OCI-LY3 (cell line): ENCODE measurements at regions not wholly inside any gene's neighbourhood (a gene's known extent, or its start where the extent isn't known, plus 50 kb on each side); places are given as distances from the start of the nearest gene placed in this dataset.

Experiments
- H2AFZ ChIP-seq: fragments of 200-600, 300-600 bp; shearing (Covaris generic); 2 replicates; pipeline ENCODE4 v1.6.0; 2014; ENCODE audit warnings: antibody characterized with exemption, low read depth, low read length
- H3K27ac ChIP-seq: fragments of 200-600, 300-600 bp; sonication (generic); 2 replicates; pipeline ENCODE4 v1.5.1; 2014; ENCODE audit warnings: mild to moderate bottlenecking, low read length, moderate library complexity, mixed read lengths
- H3K27me3 ChIP-seq: fragments of 200-600, 300-600 bp; sonication (generic); 2 replicates; pipeline ENCODE4 v1.6.1; 2014; ENCODE audit warnings: low read depth, low read length, mixed read lengths
- H3K36me3 ChIP-seq: fragments of 200-600, 300-600 bp; sonication (generic); replicated peaks from 2 replicates; pipeline ENCODE3; 2014; ENCODE audit warnings: low read depth, low read length, mixed read lengths
- H3K4me1 ChIP-seq: fragments of 300-600, 200-600 bp; sonication (generic); 2 replicates; pipeline ENCODE4 v1.6.1; 2014; ENCODE audit warnings: low read length, mixed read lengths
- H3K4me2 ChIP-seq: fragments of 200-600, 300-600 bp; sonication (generic); 2 replicates; pipeline ENCODE4 v1.6.1; 2014; ENCODE audit warnings: low read length, mixed read lengths
- H3K4me3 ChIP-seq: fragments of 300-600, 200-600 bp; sonication (generic); 2 replicates; pipeline ENCODE4 v1.5.1; 2014; ENCODE audit warnings: antibody characterized with exemption, mild to moderate bottlenecking, low read length, moderate library complexity
- H3K79me2 ChIP-seq: fragments of 300-600, 200-600 bp; shearing (Covaris generic); 2 replicates; pipeline ENCODE4 v1.6.1; 2014; ENCODE audit warnings: mild to moderate bottlenecking, low read length, mixed read lengths
- H3K9ac ChIP-seq: fragments of 300-600, 200-600 bp; shearing (Covaris generic); 2 replicates; pipeline ENCODE4 v1.6.0; 2014; ENCODE audit warnings: mild to moderate bottlenecking, low read length, moderate library complexity
- H3K9me3 ChIP-seq: fragments of 200-600, 300-600 bp; shearing (Covaris generic); 2 replicates; pipeline ENCODE4 v1.6.1; 2014; ENCODE audit warnings: low read length, mixed read lengths; ENCODE audit not compliant: insufficient read depth
- H4K20me1 ChIP-seq: fragments of 200-600, 300-600 bp; sonication (generic); 2 replicates; pipeline ENCODE4 v1.6.1; 2016; ENCODE audit warnings: low read length, mixed read lengths; ENCODE audit not compliant: insufficient read depth
- EZH2phosphoT487 ChIP-seq: fragments of 200-600 bp; shearing (Covaris generic); IDR thresholded peaks from 2 replicates; pipeline ENCODE4 v1.6.1; 2018; ENCODE audit warnings: antibody characterized with exemption, mixed run types, low read depth
- TF ChIP-seq, protein P1 (sequence below): fragments of 200-600, 300-600 bp; sonication (generic); IDR thresholded peaks from 2 replicates; pipeline ENCODE4 v1.5.1; 2014; ENCODE audit warnings: antibody characterized with exemption, low read length, low read depth

DNA sequence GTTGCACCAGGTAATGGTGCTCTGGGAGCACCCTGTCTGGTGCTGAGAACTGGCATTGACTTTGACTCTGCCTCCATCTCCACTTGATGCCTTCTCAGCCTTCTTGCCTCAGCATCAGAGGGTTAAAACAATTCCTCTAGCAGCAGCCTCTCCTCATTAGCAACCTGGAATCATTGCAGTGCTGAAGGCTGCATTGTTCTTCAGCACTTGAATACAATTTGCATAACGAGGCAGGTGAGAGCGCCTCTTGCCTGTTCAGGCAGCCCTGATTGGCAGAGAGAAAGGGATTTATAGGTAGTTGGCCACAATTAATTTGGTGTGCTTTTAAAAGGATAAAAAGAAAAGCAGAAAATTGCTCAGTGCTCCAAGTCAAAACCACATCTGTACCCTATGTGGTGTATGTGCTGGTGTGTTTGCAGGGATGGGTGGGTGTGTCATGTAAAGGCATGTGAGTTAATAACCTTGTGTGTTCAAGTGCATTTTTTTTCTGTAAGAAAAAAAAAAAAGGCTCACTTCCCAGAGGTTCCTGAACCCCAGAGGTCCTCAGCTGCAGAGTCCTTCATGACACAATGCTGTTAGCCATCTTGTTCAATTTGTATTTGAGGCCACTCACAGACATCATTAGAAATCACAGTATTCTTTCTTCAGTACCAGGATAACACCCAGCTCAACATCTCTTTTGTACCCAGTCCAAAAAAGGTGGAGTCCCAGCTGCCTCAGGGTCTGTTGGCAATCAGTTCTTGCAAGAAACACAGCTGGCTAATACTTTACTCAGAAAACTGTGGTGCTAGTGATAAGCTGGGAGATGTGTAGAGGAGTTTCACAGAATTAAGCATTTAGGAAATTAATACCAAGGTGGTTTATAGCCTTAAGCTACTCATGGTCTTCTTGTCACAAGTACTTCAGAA is 385.6 kb downstream of the GRIN2B start:
- TF ChIP-seq, protein P1, sequence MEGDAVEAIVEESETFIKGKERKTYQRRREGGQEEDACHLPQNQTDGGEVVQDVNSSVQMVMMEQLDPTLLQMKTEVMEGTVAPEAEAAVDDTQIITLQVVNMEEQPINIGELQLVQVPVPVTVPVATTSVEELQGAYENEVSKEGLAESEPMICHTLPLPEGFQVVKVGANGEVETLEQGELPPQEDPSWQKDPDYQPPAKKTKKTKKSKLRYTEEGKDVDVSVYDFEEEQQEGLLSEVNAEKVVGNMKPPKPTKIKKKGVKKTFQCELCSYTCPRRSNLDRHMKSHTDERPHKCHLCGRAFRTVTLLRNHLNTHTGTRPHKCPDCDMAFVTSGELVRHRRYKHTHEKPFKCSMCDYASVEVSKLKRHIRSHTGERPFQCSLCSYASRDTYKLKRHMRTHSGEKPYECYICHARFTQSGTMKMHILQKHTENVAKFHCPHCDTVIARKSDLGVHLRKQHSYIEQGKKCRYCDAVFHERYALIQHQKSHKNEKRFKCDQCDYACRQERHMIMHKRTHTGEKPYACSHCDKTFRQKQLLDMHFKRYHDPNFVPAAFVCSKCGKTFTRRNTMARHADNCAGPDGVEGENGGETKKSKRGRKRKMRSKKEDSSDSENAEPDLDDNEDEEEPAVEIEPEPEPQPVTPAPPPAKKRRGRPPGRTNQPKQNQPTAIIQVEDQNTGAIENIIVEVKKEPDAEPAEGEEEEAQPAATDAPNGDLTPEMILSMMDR = no peak
- no peak for TF ChIP-seq EZH2phosphoT487
- no peak overlapping the region for H2AFZ ChIP-seq
- H3K4me1 ChIP-seq = no peaks in the 10 kb centered on the region
- H3K27ac ChIP-seq = no peak overlapping the region
- H3K27me3 ChIP-seq = peaks cover 13% of the 10 kb centered on the region; the same call in 1 of the 2 replicates
- H3K36me3 ChIP-seq = no peaks in the 10 kb centered on the region
- H3K4me2 ChIP-seq = no peak overlapping the region
- H4K20me1 ChIP-seq = no peaks in the 10 kb centered on the region
- no peaks in the 10 kb centered on the region for H3K79me2 ChIP-seq
- no peak overlapping the region for H3K9ac ChIP-seq
- H3K9me3 ChIP-seq = no peaks in the 10 kb centered on the region
- no peak overlapping the region for H3K4me3 ChIP-seq

DNA sequence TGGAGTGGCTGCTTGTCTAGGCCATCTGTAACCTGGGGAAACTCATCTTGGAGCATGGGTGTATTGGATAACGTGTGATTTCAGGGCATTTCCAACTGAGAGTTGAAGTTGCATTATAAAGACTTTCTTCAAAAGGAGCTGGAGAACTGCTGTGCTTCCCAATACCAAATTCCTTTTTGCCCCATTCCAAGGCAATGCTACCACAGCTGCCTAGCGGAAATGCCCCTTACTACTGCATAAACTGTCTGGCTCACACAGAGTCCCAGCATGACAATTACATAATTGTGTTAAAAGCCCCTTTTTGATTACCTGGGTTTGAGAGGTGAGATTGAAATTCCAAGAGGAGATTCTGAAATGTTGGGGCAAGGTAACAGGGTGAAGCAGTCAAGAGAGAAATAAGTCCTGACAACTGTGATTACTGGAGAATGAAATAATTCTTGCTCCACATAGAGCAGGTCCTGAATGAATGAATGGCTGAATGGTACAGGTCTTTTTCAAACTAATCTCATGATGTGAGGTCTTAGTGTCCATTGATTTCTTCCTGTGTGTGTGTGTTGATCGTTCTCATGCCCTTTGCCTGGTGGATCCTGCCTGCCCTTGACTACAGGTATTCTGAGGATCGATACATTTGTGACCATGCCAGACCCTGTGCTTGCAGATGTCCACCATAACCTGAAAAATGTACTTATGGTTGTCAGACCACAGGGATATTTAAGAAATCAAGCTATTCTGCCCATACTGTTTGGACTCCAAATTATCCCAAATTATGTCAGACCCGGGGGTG is 386.5 kb downstream of the GRIN2B start:
- Histone ChIP-seq H3K4me2 (no peak overlapping the region), H3K4me3 (no peak overlapping the region), H3K27me3 (peaks cover 9% of the 10 kb centered on the region; the same call in 1 of the 2 replicates), H3K4me1 (no peaks in the 10 kb centered on the region), H3K36me3 (no peaks in the 10 kb centered on the region), H3K79me2 (no peaks in the 10 kb centered on the region), H3K9ac (no peak overlapping the region), H2AFZ (no peak overlapping the region), H3K9me3 (no peaks in the 10 kb centered on the region), H3K27ac (no peak overlapping the region), H4K20me1 (no peaks in the 10 kb centered on the region)
- no peak for TF ChIP-seq EZH2phosphoT487
- TF ChIP-seq, protein P1 = no peak

DNA sequence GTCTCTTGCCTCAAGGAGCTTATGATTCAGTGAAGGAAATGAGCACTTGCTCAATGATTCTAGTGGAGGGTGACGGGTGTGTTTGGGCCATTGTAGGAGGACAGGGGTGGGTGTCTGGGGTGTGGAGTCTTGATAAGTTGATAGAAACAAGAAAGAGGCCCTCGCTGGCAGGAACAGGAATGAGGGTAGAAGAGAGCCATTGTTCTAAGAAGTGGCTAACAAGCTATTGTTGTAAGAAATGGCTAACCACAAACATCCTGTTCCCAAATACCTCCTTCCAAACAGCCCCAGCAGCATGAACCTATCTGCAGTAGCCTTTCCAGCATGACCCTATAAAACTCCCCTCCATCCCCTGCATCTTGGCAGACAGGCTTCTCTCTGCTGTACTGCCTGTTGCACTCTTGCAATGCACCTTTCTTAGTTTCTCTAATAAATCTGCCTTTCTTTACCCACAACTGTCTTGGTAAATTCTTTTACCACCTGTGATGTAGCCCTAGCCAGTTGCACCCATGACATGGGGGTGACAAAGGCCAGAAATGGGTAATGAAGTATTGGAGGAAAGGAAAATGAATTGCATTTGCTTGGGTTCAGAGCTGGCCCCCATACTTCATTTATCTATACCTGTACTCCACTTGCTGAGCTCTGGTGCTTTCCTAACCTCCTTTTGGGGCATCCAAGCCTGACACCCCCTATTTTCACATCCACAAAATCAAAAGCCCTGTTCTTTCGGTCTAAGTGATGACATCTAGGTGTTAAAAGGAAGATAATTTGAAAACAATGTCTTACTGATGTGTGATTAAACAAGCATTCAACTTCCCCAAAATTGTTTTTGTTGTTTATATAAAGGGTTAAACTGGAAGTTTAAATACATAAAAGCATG is 389.1 kb downstream of the GRIN2B start:
- no peaks in the 10 kb centered on the region for H3K4me1 ChIP-seq
- no peak overlapping the region for H3K9ac ChIP-seq
- H3K9me3 ChIP-seq = no peaks in the 10 kb centered on the region
- no peak for TF ChIP-seq EZH2phosphoT487
- TF ChIP-seq, protein P1 = no peak
- H2AFZ ChIP-seq = no peak overlapping the region
- no peak overlapping the region for H3K4me2 ChIP-seq
- no peaks in the 10 kb centered on the region for H3K79me2 ChIP-seq
- no peak overlapping the region for H3K27ac ChIP-seq
- no peaks in the 10 kb centered on the region for H3K36me3 ChIP-seq
- no peaks in the 10 kb centered on the region for H4K20me1 ChIP-seq
- H3K27me3 ChIP-seq = peaks cover 29% of the 10 kb centered on the region; the same call in 1 of the 2 replicates
- no peak overlapping the region for H3K4me3 ChIP-seq
